WTC11 (cell line): ENCODE measurements at regions not wholly inside any gene's neighbourhood (a gene's known extent, or its start where the extent isn't known, plus 50 kb on each side); places are given as distances from the start of the nearest gene placed in this dataset.

Experiments
- ATAC-seq: fragments of 200-7000 bp; cut with Tn5 transposase; 2 replicates; pipeline ENCODE4 v1.10.0; 2021; ENCODE audit warnings: mild to moderate bottlenecking, moderate library complexity
- CTCF ChIA-PET: fragments of 300-600 bp; sonication (Branson Sonifier 250); formaldehyde crosslinking; loops from one replicate; lab custom pipeline; 2021; ENCODE audit warnings: antibody characterized with exemption; lab: Charles Lee
- POLR2A ChIA-PET: fragments of 350-600 bp; sonication (Branson Sonifier 250); formaldehyde crosslinking; loops from one replicate; lab custom pipeline; 2021; ENCODE audit warnings: antibody characterized with exemption; lab: Charles Lee
- DNase-seq: peaks from one replicate; pipeline ENCODE4 v3.0.0; 2021; ENCODE audit warnings: low spot score
- H3K27ac Mint-ChIP-seq: 2 replicates; pipeline ENCODE4 v1.8.0; 2021; ENCODE audit warnings: mixed read lengths
- H3K27me3 Mint-ChIP-seq: 2 replicates; pipeline ENCODE4 v1.8.0; 2021; ENCODE audit warnings: low read depth, mild to moderate bottlenecking, moderate library complexity, mixed read lengths
- H3K36me3 Mint-ChIP-seq: 2 replicates; pipeline ENCODE4 v1.8.0; 2021; ENCODE audit warnings: mixed read lengths
- H3K4me1 Mint-ChIP-seq: 2 replicates; pipeline ENCODE4 v1.8.0; 2022; ENCODE audit warnings: mixed read lengths
- H3K4me3 Mint-ChIP-seq: 2 replicates; pipeline ENCODE4 v1.8.0; 2021; ENCODE audit warnings: mild to moderate bottlenecking, moderate library complexity, mixed read lengths
- H3K9me3 Mint-ChIP-seq: 2 replicates; pipeline ENCODE4 v1.8.0; 2021; ENCODE audit warnings: mixed read lengths
- CBFB ChIP-seq: sonication (generic); formaldehyde crosslinking; IDR thresholded peaks from 2 replicates; pipeline ENCODE4 v1.8.1; 2022; ENCODE audit warnings: mild to moderate bottlenecking, low read depth, missing genetic modification reagents
- ELF4 ChIP-seq: sonication (generic); formaldehyde crosslinking; IDR thresholded peaks from 2 replicates; pipeline ENCODE4 v1.8.1; 2022; ENCODE audit warnings: low read depth, mild to moderate bottlenecking, moderate library complexity, missing genetic modification reagents
- ETV6 ChIP-seq: sonication (generic); formaldehyde crosslinking; IDR thresholded peaks from 2 replicates; pipeline ENCODE4 v1.8.1; 2022; ENCODE audit warnings: mild to moderate bottlenecking, missing genetic modification reagents
- FOXJ3 ChIP-seq: sonication (generic); formaldehyde crosslinking; IDR thresholded peaks from 2 replicates; pipeline ENCODE4 v1.9.0; 2021; ENCODE audit warnings: missing genetic modification reagents, mild to moderate bottlenecking, borderline replicate concordance
- FOXK1 ChIP-seq: sonication (generic); formaldehyde crosslinking; IDR thresholded peaks from 2 replicates; pipeline ENCODE4 v1.8.0; 2022; ENCODE audit warnings: mild to moderate bottlenecking, moderate library complexity, missing genetic modification reagents
- KAT7 ChIP-seq: sonication (generic); formaldehyde crosslinking; IDR thresholded peaks from 2 replicates; pipeline ENCODE4 v1.8.1; 2023; ENCODE audit warnings: missing genetic modification reagents, mild to moderate bottlenecking, borderline replicate concordance
- MYBL2 ChIP-seq: sonication (generic); formaldehyde crosslinking; IDR thresholded peaks from 2 replicates; pipeline ENCODE4 v1.8.1; 2023; ENCODE audit warnings: mild to moderate bottlenecking, moderate library complexity, missing genetic modification reagents
- NR1H2 ChIP-seq: sonication (generic); formaldehyde crosslinking; IDR thresholded peaks from 2 replicates; pipeline ENCODE4 v1.9.0; 2021; ENCODE audit warnings: mild to moderate bottlenecking, moderate library complexity, missing genetic modification reagents
- OVOL2 ChIP-seq: fragments of 250-450 bp; sonication (Bioruptor Pico); IDR thresholded peaks from 2 replicates; pipeline ENCODE4 v1.9.0; 2021; ENCODE audit warnings: mild to moderate bottlenecking, borderline replicate concordance
- TCF7 ChIP-seq: sonication (generic); formaldehyde crosslinking; IDR thresholded peaks from 2 replicates; pipeline ENCODE4 v1.8.0; 2022; ENCODE audit warnings: mild to moderate bottlenecking, low read depth, missing genetic modification reagents, moderate library complexity
- ZNF121 ChIP-seq: sonication (generic); formaldehyde crosslinking; IDR thresholded peaks from 2 replicates; pipeline ENCODE4 v1.8.0; 2023; ENCODE audit warnings: missing genetic modification reagents
- ZNF232 ChIP-seq: sonication (generic); formaldehyde crosslinking; IDR thresholded peaks from 2 replicates; pipeline ENCODE4 v1.8.0; 2022; ENCODE audit warnings: mild to moderate bottlenecking, missing genetic modification reagents
- TF ChIP-seq, protein P1 (sequence below): sonication (generic); formaldehyde crosslinking; IDR thresholded peaks from 2 replicates; pipeline ENCODE4 v1.8.1; 2023; ENCODE audit warnings: mild to moderate bottlenecking, missing genetic modification reagents
- TF ChIP-seq, protein P2 (sequence below): sonication (generic); formaldehyde crosslinking; IDR thresholded peaks from 2 replicates; pipeline ENCODE4 v1.8.1; 2022; ENCODE audit warnings: low read depth, mild to moderate bottlenecking, moderate library complexity, missing genetic modification reagents, borderline replicate concordance
- TF ChIP-seq, protein P3 (sequence below): sonication (generic); formaldehyde crosslinking; IDR thresholded peaks from 2 replicates; pipeline ENCODE4 v1.8.0; 2023; ENCODE audit warnings: missing genetic modification reagents
- TF ChIP-seq, protein P4 (sequence below): fragments of 250-450 bp; sonication (Bioruptor Pico); IDR thresholded peaks from 2 replicates; pipeline ENCODE4 v1.9.0; 2021; ENCODE audit warnings: mild to moderate bottlenecking
- TF ChIP-seq, protein P5 (sequence below): sonication (generic); formaldehyde crosslinking; IDR thresholded peaks from 2 replicates; pipeline ENCODE4 v1.8.1; 2022; ENCODE audit warnings: missing genetic modification reagents, borderline replicate concordance
- TF ChIP-seq, protein P6 (sequence below): sonication (generic); formaldehyde crosslinking; IDR thresholded peaks from 2 replicates; pipeline ENCODE4 v1.8.1; 2023; ENCODE audit warnings: mild to moderate bottlenecking, missing genetic modification reagents, moderate library complexity
- TF ChIP-seq, protein P7 (sequence below): fragments of 200-600 bp; IDR thresholded peaks from 2 replicates; pipeline ENCODE4 v1.8.0; 2022; ENCODE audit warnings: antibody characterized with exemption
- TF ChIP-seq, protein P8 (sequence below): fragments of 250-450 bp; sonication (Bioruptor Pico); IDR thresholded peaks from 2 replicates; pipeline ENCODE4 v1.8.0; 2021; ENCODE audit warnings: mild to moderate bottlenecking

DNA sequence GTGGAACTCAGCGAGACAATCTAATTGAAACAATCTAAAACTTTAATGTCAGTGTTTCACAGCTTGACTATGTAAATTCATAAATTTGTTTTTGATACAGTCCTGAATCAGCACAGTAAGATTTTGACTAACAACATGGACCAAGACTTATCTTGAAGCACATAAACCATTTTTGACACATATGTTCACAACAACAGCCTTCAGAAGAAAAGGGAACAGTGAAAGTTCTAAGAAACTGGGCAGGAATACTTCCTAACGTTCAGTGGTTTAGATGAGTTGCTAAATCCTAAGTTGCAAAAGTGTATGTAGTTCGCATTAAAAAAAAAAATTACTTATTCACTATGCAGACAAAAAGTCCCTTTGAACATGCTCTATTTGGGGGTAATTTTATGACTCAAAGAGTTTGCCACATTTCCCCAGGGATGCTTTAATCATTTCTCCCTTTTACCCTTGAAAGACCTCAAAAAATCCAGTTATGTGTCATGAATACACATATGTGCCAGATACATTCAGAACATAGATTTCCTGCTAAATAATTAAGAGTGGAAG lies 120.2 kb downstream of the MRPL39 start:
- ATAC-seq, result no peak
- Mint-ChIP-seq H3K27me3 (no peaks in the 10 kb centered on the region), H3K4me1 (no peaks in the 10 kb centered on the region), H3K27ac (no peak overlapping the region)
- TF ChIP-seq NR1H2 (CRISPR knock-in tag) (no peak), FOXK1 (no peak), ETV6 (CRISPR knock-in tag) (no peak), ZNF121 (CRISPR knock-in tag) (no peak), OVOL2 (CRISPR knock-in tag) (no peak), TCF7 (CRISPR knock-in tag) (no peak), FOXJ3 (no peak), ZNF232 (CRISPR knock-in tag) (no peak), ELF4 (CRISPR knock-in tag) (no peak), CBFB (no peak), MYBL2 (no peak), KAT7 (CRISPR knock-in tag) (no peak)
- TF ChIP-seq, protein P1, sequence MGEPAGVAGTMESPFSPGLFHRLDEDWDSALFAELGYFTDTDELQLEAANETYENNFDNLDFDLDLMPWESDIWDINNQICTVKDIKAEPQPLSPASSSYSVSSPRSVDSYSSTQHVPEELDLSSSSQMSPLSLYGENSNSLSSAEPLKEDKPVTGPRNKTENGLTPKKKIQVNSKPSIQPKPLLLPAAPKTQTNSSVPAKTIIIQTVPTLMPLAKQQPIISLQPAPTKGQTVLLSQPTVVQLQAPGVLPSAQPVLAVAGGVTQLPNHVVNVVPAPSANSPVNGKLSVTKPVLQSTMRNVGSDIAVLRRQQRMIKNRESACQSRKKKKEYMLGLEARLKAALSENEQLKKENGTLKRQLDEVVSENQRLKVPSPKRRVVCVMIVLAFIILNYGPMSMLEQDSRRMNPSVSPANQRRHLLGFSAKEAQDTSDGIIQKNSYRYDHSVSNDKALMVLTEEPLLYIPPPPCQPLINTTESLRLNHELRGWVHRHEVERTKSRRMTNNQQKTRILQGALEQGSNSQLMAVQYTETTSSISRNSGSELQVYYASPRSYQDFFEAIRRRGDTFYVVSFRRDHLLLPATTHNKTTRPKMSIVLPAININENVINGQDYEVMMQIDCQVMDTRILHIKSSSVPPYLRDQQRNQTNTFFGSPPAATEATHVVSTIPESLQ (CRISPR knock-in tag), result no peak
- TF ChIP-seq, protein P2, sequence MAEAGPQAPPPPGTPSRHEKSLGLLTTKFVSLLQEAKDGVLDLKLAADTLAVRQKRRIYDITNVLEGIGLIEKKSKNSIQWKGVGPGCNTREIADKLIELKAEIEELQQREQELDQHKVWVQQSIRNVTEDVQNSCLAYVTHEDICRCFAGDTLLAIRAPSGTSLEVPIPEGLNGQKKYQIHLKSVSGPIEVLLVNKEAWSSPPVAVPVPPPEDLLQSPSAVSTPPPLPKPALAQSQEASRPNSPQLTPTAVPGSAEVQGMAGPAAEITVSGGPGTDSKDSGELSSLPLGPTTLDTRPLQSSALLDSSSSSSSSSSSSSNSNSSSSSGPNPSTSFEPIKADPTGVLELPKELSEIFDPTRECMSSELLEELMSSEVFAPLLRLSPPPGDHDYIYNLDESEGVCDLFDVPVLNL (CRISPR knock-in tag), result no peak
- TF ChIP-seq, protein P3, sequence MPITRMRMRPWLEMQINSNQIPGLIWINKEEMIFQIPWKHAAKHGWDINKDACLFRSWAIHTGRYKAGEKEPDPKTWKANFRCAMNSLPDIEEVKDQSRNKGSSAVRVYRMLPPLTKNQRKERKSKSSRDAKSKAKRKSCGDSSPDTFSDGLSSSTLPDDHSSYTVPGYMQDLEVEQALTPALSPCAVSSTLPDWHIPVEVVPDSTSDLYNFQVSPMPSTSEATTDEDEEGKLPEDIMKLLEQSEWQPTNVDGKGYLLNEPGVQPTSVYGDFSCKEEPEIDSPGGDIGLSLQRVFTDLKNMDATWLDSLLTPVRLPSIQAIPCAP (CRISPR knock-in tag), result no peak
- TF ChIP-seq, protein P4, sequence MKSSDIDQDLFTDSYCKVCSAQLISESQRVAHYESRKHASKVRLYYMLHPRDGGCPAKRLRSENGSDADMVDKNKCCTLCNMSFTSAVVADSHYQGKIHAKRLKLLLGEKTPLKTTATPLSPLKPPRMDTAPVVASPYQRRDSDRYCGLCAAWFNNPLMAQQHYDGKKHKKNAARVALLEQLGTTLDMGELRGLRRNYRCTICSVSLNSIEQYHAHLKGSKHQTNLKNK (CRISPR knock-in tag), result no peak
- TF ChIP-seq, protein P5, sequence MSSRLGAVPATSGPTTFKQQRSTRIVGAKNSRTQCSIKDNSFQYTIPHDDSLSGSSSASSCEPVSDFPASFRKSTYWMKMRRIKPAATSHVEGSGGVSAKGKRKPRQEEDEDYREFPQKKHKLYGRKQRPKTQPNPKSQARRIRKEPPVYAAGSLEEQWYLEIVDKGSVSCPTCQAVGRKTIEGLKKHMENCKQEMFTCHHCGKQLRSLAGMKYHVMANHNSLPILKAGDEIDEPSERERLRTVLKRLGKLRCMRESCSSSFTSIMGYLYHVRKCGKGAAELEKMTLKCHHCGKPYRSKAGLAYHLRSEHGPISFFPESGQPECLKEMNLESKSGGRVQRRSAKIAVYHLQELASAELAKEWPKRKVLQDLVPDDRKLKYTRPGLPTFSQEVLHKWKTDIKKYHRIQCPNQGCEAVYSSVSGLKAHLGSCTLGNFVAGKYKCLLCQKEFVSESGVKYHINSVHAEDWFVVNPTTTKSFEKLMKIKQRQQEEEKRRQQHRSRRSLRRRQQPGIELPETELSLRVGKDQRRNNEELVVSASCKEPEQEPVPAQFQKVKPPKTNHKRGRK (CRISPR knock-in tag), result no peak
- TF ChIP-seq, protein P6, sequence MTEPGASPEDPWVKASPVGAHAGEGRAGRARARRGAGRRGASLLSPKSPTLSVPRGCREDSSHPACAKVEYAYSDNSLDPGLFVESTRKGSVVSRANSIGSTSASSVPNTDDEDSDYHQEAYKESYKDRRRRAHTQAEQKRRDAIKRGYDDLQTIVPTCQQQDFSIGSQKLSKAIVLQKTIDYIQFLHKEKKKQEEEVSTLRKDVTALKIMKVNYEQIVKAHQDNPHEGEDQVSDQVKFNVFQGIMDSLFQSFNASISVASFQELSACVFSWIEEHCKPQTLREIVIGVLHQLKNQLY (CRISPR knock-in tag), result no peak
- TF ChIP-seq, protein P7, sequence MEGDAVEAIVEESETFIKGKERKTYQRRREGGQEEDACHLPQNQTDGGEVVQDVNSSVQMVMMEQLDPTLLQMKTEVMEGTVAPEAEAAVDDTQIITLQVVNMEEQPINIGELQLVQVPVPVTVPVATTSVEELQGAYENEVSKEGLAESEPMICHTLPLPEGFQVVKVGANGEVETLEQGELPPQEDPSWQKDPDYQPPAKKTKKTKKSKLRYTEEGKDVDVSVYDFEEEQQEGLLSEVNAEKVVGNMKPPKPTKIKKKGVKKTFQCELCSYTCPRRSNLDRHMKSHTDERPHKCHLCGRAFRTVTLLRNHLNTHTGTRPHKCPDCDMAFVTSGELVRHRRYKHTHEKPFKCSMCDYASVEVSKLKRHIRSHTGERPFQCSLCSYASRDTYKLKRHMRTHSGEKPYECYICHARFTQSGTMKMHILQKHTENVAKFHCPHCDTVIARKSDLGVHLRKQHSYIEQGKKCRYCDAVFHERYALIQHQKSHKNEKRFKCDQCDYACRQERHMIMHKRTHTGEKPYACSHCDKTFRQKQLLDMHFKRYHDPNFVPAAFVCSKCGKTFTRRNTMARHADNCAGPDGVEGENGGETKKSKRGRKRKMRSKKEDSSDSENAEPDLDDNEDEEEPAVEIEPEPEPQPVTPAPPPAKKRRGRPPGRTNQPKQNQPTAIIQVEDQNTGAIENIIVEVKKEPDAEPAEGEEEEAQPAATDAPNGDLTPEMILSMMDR, result no peak
- TF ChIP-seq, protein P8, sequence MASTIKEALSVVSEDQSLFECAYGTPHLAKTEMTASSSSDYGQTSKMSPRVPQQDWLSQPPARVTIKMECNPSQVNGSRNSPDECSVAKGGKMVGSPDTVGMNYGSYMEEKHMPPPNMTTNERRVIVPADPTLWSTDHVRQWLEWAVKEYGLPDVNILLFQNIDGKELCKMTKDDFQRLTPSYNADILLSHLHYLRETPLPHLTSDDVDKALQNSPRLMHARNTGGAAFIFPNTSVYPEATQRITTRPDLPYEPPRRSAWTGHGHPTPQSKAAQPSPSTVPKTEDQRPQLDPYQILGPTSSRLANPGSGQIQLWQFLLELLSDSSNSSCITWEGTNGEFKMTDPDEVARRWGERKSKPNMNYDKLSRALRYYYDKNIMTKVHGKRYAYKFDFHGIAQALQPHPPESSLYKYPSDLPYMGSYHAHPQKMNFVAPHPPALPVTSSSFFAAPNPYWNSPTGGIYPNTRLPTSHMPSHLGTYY (CRISPR knock-in tag), result no peak
- TF ChIP-seq, all 79 proteins: peak for 0
- Mint-ChIP-seq H3K4me3 (no peak overlapping the region), H3K36me3 (0 out of 2 replicates have a peak, but pooled peaks cover 5% of the 10 kb centered on the region), H3K9me3 (peaks cover 20% of the 10 kb centered on the region)
- DNase-seq, result no peak
- POLR2A ChIA-PET, result no interaction called here
- CTCF ChIA-PET, result interaction anchor here (1.0 kb wide), 1 partner anchor 101 kb away, joined by 3 read pairs; no protein-coding TSS in a partner anchor
